OCI-LY3 (cell line): ENCODE measurements at regions not wholly inside any gene's neighbourhood (a gene's known extent, or its start where the extent isn't known, plus 50 kb on each side); places are given as distances from the start of the nearest gene placed in this dataset.

Source experiments
- H2AFZ ChIP-seq: fragments of 200-600, 300-600 bp; shearing (Covaris generic); 2 replicates; pipeline ENCODE4 v1.6.0; 2014; ENCODE audit warnings: antibody characterized with exemption, low read depth, low read length
- H3K27ac ChIP-seq: fragments of 200-600, 300-600 bp; sonication (generic); 2 replicates; pipeline ENCODE4 v1.5.1; 2014; ENCODE audit warnings: mild to moderate bottlenecking, low read length, moderate library complexity, mixed read lengths
- H3K27me3 ChIP-seq: fragments of 200-600, 300-600 bp; sonication (generic); 2 replicates; pipeline ENCODE4 v1.6.1; 2014; ENCODE audit warnings: low read depth, low read length, mixed read lengths
- H3K36me3 ChIP-seq: fragments of 200-600, 300-600 bp; sonication (generic); replicated peaks from 2 replicates; pipeline ENCODE3; 2014; ENCODE audit warnings: low read depth, low read length, mixed read lengths
- H3K4me1 ChIP-seq: fragments of 300-600, 200-600 bp; sonication (generic); 2 replicates; pipeline ENCODE4 v1.6.1; 2014; ENCODE audit warnings: low read length, mixed read lengths
- H3K4me2 ChIP-seq: fragments of 200-600, 300-600 bp; sonication (generic); 2 replicates; pipeline ENCODE4 v1.6.1; 2014; ENCODE audit warnings: low read length, mixed read lengths
- H3K4me3 ChIP-seq: fragments of 300-600, 200-600 bp; sonication (generic); 2 replicates; pipeline ENCODE4 v1.5.1; 2014; ENCODE audit warnings: antibody characterized with exemption, mild to moderate bottlenecking, low read length, moderate library complexity
- H3K79me2 ChIP-seq: fragments of 300-600, 200-600 bp; shearing (Covaris generic); 2 replicates; pipeline ENCODE4 v1.6.1; 2014; ENCODE audit warnings: mild to moderate bottlenecking, low read length, mixed read lengths
- H3K9ac ChIP-seq: fragments of 300-600, 200-600 bp; shearing (Covaris generic); 2 replicates; pipeline ENCODE4 v1.6.0; 2014; ENCODE audit warnings: mild to moderate bottlenecking, low read length, moderate library complexity
- H3K9me3 ChIP-seq: fragments of 200-600, 300-600 bp; shearing (Covaris generic); 2 replicates; pipeline ENCODE4 v1.6.1; 2014; ENCODE audit warnings: low read length, mixed read lengths; ENCODE audit not compliant: insufficient read depth
- H4K20me1 ChIP-seq: fragments of 200-600, 300-600 bp; sonication (generic); 2 replicates; pipeline ENCODE4 v1.6.1; 2016; ENCODE audit warnings: low read length, mixed read lengths; ENCODE audit not compliant: insufficient read depth
- EZH2phosphoT487 ChIP-seq: fragments of 200-600 bp; shearing (Covaris generic); IDR thresholded peaks from 2 replicates; pipeline ENCODE4 v1.6.1; 2018; ENCODE audit warnings: antibody characterized with exemption, mixed run types, low read depth
- TF ChIP-seq, protein P1 (sequence below): fragments of 200-600, 300-600 bp; sonication (generic); IDR thresholded peaks from 2 replicates; pipeline ENCODE4 v1.5.1; 2014; ENCODE audit warnings: antibody characterized with exemption, low read length, low read depth

DNA sequence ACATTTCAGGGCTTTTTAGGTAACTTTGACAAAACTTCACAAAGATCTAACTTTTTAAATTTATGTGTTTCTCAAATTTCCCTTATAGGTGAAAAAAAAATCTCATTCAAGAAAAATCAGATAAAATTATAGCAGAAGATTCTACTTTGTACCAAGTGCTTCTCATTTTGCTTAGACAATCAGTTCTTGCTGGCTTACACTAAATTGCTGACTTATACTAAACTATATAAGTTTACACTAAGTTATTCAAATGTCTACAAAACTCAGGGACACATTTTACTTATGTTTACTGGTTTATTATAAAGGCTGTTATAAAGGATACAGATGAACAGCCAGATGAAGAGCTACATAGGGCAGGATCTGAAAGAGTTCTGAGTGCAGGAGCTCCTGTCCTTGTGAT lies 195.1 kb downstream of the ZPLD1 start:
- H4K20me1 ChIP-seq = no peaks in the 10 kb centered on the region
- no peak overlapping the region for H3K4me3 ChIP-seq
- no peaks in the 10 kb centered on the region for H3K36me3 ChIP-seq
- TF ChIP-seq, protein P1, sequence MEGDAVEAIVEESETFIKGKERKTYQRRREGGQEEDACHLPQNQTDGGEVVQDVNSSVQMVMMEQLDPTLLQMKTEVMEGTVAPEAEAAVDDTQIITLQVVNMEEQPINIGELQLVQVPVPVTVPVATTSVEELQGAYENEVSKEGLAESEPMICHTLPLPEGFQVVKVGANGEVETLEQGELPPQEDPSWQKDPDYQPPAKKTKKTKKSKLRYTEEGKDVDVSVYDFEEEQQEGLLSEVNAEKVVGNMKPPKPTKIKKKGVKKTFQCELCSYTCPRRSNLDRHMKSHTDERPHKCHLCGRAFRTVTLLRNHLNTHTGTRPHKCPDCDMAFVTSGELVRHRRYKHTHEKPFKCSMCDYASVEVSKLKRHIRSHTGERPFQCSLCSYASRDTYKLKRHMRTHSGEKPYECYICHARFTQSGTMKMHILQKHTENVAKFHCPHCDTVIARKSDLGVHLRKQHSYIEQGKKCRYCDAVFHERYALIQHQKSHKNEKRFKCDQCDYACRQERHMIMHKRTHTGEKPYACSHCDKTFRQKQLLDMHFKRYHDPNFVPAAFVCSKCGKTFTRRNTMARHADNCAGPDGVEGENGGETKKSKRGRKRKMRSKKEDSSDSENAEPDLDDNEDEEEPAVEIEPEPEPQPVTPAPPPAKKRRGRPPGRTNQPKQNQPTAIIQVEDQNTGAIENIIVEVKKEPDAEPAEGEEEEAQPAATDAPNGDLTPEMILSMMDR = no peak
- TF ChIP-seq EZH2phosphoT487 = no peak
- H3K4me1 ChIP-seq = no peaks in the 10 kb centered on the region
- no peaks in the 10 kb centered on the region for H3K27me3 ChIP-seq
- H3K9ac ChIP-seq = no peak overlapping the region
- H3K9me3 ChIP-seq = no peaks in the 10 kb centered on the region
- no peak overlapping the region for H3K4me2 ChIP-seq
- H3K79me2 ChIP-seq = no peaks in the 10 kb centered on the region
- H2AFZ ChIP-seq = no peak overlapping the region
- H3K27ac ChIP-seq = no peak overlapping the region

DNA sequence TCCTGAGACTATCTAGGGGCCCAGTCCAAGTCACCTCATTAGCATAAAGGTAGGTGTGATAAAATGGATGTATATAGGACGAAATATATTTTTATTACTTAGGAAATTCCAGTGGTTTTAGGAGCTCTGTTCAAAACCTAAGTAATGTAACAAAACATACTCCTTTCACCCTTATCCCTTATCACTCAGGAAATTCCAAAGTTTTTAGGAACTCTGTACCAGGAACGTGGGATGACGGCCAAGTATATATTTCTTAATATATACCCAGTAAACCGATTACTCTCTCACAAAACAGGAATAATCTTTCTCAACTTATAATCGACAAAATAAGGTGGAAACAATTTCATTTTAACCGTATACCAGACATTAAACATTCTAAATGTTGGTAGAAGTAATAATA lies 195.7 kb downstream of the ZPLD1 start:
- H3K36me3 ChIP-seq = no peaks in the 10 kb centered on the region
- no peaks in the 10 kb centered on the region for H3K4me1 ChIP-seq
- no peak overlapping the region for H3K27ac ChIP-seq
- no peaks in the 10 kb centered on the region for H3K79me2 ChIP-seq
- no peak overlapping the region for H3K9ac ChIP-seq
- no peak overlapping the region for H3K4me2 ChIP-seq
- H3K9me3 ChIP-seq = no peaks in the 10 kb centered on the region
- no peaks in the 10 kb centered on the region for H4K20me1 ChIP-seq
- H2AFZ ChIP-seq = no peak overlapping the region
- no peaks in the 10 kb centered on the region for H3K27me3 ChIP-seq
- no peak overlapping the region for H3K4me3 ChIP-seq
- TF ChIP-seq, protein P1 = no peak
- no peak for TF ChIP-seq EZH2phosphoT487

DNA sequence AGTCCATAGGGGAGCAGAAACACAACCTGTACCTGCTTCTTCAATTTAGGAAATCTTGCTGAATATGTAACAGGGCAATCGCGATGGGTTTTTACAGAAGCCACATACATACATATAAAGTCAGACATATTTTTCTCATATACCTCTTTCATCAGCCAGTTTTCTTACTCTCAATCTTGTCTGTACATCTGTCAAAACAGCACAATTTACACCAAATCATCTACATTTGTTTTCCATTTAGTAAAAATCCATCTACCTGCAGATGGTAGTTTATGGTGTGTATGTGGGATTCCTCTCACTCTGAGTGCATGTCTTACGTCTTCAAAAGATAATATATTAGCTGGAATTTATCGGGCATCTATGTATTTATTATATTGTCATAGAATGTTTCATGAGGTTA lies 208.7 kb downstream of the ZPLD1 start:
- Histone ChIP-seq H3K27me3 (no peaks in the 10 kb centered on the region), H3K4me3 (no peak overlapping the region), H3K36me3 (no peaks in the 10 kb centered on the region), H3K79me2 (no peaks in the 10 kb centered on the region), H2AFZ (no peak overlapping the region), H4K20me1 (no peaks in the 10 kb centered on the region), H3K4me1 (no peaks in the 10 kb centered on the region), H3K9me3 (no peaks in the 10 kb centered on the region), H3K27ac (no peak overlapping the region), H3K9ac (no peak overlapping the region), H3K4me2 (no peak overlapping the region)
- TF ChIP-seq, protein P1 = no peak
- no peak for TF ChIP-seq EZH2phosphoT487

DNA sequence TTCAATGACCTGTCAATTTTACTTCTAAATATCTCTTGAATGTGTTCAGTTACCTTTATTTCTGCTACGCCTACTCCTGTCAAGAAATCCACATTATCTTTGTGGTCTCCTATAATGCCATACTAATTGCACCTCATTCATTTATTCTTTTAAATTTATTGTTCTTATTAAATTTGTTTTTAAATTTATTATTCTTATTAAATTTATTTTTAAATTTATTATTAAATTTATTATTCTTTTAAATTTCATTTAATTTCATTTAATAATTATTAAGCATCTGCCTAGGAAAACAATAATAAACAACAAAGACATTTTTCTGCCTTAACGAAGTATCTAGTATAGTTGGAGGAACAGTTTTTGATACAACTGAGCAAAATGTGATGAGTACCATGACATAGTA lies 211.7 kb downstream of the ZPLD1 start:
- H2AFZ ChIP-seq = no peak overlapping the region
- H3K9ac ChIP-seq = no peak overlapping the region
- no peaks in the 10 kb centered on the region for H3K36me3 ChIP-seq
- H3K4me3 ChIP-seq = no peak overlapping the region
- H3K4me1 ChIP-seq = no peaks in the 10 kb centered on the region
- TF ChIP-seq, protein P1 = no peak
- no peak for TF ChIP-seq EZH2phosphoT487
- no peaks in the 10 kb centered on the region for H3K79me2 ChIP-seq
- H3K27me3 ChIP-seq = no peaks in the 10 kb centered on the region
- no peak overlapping the region for H3K27ac ChIP-seq
- H4K20me1 ChIP-seq = no peaks in the 10 kb centered on the region
- no peaks in the 10 kb centered on the region for H3K9me3 ChIP-seq
- no peak overlapping the region for H3K4me2 ChIP-seq
